ENCODE measurements at regions not wholly inside any gene's neighbourhood (a gene's known extent, or its start where the extent isn't known, plus 50 kb on each side); places are given as distances from the start of the nearest gene placed in this dataset.
A peak's percentile ranks its signal among the peaks of the same experiment; 100 is the strongest.

- Mint-ChIP-seq H3K9me3 (peaks cover 0 to 2% of the 10 kb centered on the region in 2 donors), H3K27ac (no peak overlapping the region), H3K36me3 (no peaks in the 10 kb centered on the region), H3K4me3 (no peak overlapping the region), H3K27me3 (no peaks in the 10 kb centered on the region), H3K4me1 (no peaks in the 10 kb centered on the region)
- ATAC-seq (replicated peaks) (no peak), DNase-seq (no peak)
Observed at GRCh38 chr9:28662675-28663074, 1089.4 kb upstream of the C9orf72 start.

DNA sequence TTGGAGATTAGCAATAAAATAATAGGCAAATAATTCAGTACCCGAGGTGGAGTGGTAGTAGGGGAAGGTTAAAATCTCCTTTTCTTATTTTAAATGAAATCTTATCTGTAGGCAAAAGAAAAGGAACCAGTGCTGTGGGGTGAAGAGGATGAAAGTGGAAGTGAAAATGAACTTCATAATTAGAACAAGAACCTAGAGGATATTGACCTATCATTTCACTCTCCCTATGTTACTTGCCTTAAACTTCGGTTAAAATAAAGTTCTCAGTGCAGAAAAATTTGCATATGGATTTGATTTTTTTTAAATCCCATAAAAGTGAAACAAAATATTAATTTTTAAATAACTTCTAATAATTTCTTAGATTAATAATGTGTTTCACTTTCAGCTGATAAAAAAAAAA, 1094.9 kb upstream of the C9orf72 start:
- Mint-ChIP-seq H3K4me3 (no peak overlapping the region), H3K27me3 (no peaks in the 10 kb centered on the region), H3K4me1 (no peaks in the 10 kb centered on the region), H3K36me3 (no peaks in the 10 kb centered on the region), H3K27ac (no peak overlapping the region), H3K9me3 (peaks cover 0 to 2% of the 10 kb centered on the region in 2 donors)
- ATAC-seq (replicated peaks) (no peak), DNase-seq (no peak)

DNA sequence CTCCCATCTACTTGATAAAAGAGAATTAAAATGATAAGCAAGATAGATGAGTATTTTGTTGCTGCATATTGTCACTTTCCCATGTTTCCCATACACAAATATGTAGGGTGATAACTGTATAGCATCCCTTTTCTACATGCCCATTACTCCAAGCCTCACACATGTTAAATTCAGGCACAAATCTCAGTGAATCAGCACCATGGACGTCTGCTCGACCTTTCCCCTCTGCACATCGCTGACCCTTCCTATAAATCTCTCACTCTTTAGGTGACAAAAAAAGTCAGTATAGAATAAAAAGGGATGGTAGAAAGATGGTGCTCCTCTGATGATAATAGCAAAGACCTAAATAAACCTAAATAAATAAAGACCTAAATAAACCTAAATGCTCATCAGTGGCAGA, 1097.7 kb upstream of the C9orf72 start:
- DNase-seq = no peak
- no peak for ATAC-seq (replicated peaks)
- no peaks in the 10 kb centered on the region for H3K4me1 Mint-ChIP-seq
- no peaks in the 10 kb centered on the region for H3K36me3 Mint-ChIP-seq
- no peak overlapping the region for H3K4me3 Mint-ChIP-seq
- no peaks in the 10 kb centered on the region for H3K27me3 Mint-ChIP-seq
- no peak overlapping the region for H3K27ac Mint-ChIP-seq
- H3K9me3 Mint-ChIP-seq = no peaks in the 10 kb centered on the region

- no peak for ATAC-seq (replicated peaks)
- H3K27ac Mint-ChIP-seq = no peak overlapping the region
- no peaks in the 10 kb centered on the region for H3K27me3 Mint-ChIP-seq
- H3K4me3 Mint-ChIP-seq = no peak overlapping the region
- DNase-seq = no peak
- no peaks in the 10 kb centered on the region for H3K4me1 Mint-ChIP-seq
- peaks cover 0 to 2% of the 10 kb centered on the region in 2 donors for H3K9me3 Mint-ChIP-seq
- no peaks in the 10 kb centered on the region for H3K36me3 Mint-ChIP-seq
Observed at GRCh38 chr9:28678097-28678496, 1104.8 kb upstream of the C9orf72 start.

DNA sequence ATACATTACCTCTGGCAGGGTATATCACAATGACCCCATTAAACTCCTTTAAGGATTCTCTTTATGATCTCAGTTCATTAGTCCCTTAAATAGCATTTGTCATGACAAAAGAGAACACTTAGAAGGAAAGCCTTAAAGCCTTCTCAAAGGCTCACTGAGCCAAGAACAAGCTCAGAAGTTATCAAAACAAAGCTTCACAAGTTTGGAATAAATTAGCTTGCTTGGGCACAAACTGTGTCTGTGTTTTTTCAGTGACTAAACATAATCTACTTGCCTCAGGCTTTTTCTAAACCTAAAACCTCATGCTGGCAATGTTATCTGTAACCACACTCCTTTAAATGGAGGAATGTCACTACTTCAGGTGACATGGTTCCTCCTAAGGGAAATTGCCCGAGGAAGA, 1114.9 kb upstream of the C9orf72 start:
- no peak for DNase-seq
- no peak overlapping the region for H3K27ac Mint-ChIP-seq
- H3K9me3 Mint-ChIP-seq = peaks cover 4 to 6% of the 10 kb centered on the region in 2 donors
- no peaks in the 10 kb centered on the region for H3K4me1 Mint-ChIP-seq
- no peak overlapping the region for H3K4me3 Mint-ChIP-seq
- no peak for ATAC-seq (replicated peaks)
- H3K27me3 Mint-ChIP-seq = no peaks in the 10 kb centered on the region
- no peaks in the 10 kb centered on the region for H3K36me3 Mint-ChIP-seq

GRCh38 chr9:28692012-28692411, 1118.7 kb upstream of the C9orf72 start:
- Mint-ChIP-seq H3K4me3 (no peak overlapping the region), H3K27ac (no peak overlapping the region), H3K27me3 (no peaks in the 10 kb centered on the region), H3K9me3 (peaks cover 0 to 4% of the 10 kb centered on the region in 2 donors), H3K4me1 (no peaks in the 10 kb centered on the region), H3K36me3 (no peaks in the 10 kb centered on the region)
- ATAC-seq (replicated peaks) (no peak), DNase-seq (no peak)

GRCh38 chr9:28696960-28697359, 1123.7 kb upstream of the C9orf72 start:
- no peak for ATAC-seq (replicated peaks)
- no peak for DNase-seq
- Mint-ChIP-seq H3K9me3 (peaks cover 5 to 11% of the 10 kb centered on the region in 2 donors), H3K4me3 (no peak overlapping the region), H3K4me1 (no peaks in the 10 kb centered on the region), H3K27ac (no peak overlapping the region), H3K36me3 (no peaks in the 10 kb centered on the region), H3K27me3 (no peaks in the 10 kb centered on the region)

DNA sequence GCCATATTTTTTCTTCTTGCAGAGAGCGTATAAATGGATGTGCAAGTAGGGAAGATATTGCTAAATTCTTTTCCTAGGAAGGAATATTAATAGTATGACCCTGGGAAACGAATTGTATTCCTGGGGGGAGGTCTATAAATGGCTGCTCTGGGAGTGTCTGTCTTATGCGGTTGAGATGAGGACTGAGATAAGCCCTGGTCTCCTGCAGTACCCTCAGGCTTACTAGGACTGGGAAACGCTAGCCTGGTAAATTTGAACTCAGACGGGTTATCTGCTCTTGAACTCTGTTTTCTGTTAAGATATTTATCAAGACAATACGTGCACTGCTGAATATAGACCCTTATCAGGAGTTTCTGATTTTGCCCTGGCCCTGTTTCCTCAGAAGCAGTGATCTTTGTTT, 1126.4 kb upstream of the C9orf72 start:
- no peaks in the 10 kb centered on the region for H3K36me3 Mint-ChIP-seq
- H3K27me3 Mint-ChIP-seq = no peaks in the 10 kb centered on the region
- no peak overlapping the region for H3K4me3 Mint-ChIP-seq
- H3K9me3 Mint-ChIP-seq = peaks cover 5 to 13% of the 10 kb centered on the region in 2 donors
- ATAC-seq (replicated peaks) = no peak
- DNase-seq = no peak
- no peaks in the 10 kb centered on the region for H3K4me1 Mint-ChIP-seq
- no peak overlapping the region for H3K27ac Mint-ChIP-seq

DNA sequence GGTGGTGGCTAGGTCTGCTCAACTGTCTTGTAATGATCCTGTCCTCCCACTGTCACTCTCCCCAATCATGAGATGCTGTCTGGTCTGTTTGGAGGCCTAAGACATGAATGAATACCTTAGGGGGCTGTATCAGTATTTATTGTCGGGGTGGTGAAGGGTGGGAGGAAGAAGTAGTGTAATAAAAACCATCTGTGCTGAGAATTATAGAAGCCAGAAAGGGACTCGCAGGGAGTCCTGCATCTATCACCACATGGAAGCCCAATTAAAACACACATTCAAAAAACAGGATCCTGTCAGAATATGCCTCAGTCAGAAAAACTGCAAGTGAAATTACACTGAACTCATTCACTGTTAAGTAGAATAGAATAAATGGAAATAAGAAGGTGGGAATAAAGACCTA, 1134.3 kb upstream of the C9orf72 start:
- no peak overlapping the region for H3K27ac Mint-ChIP-seq
- no peak overlapping the region for H3K4me3 Mint-ChIP-seq
- no peaks in the 10 kb centered on the region for H3K9me3 Mint-ChIP-seq
- no peaks in the 10 kb centered on the region for H3K36me3 Mint-ChIP-seq
- no peak for DNase-seq
- no peaks in the 10 kb centered on the region for H3K27me3 Mint-ChIP-seq
- ATAC-seq (replicated peaks) = no peak
- no peaks in the 10 kb centered on the region for H3K4me1 Mint-ChIP-seq

DNA sequence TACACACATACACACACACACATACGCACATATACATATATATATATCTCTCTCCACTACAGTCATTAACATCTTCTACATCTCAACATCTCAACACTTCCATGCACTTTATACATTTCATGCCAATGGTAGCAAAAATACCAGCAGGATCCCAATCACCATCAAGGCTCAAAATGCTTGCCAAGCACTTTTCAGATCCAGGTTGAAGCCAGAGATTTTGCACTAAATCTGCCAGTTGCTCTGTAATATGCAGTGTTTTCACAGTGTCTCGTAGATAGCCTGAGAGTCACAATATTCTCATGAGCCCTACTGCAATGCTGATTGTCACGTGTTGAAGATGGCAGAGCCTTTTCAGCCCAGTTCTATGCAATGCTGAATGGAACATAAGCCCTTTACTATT, 1140.9 kb upstream of the C9orf72 start:
- DNase-seq (no peak), ATAC-seq (replicated peaks) (no peak)
- Mint-ChIP-seq H3K9me3 (no peaks in the 10 kb centered on the region), H3K36me3 (no peaks in the 10 kb centered on the region), H3K27ac (no peak overlapping the region), H3K27me3 (no peaks in the 10 kb centered on the region), H3K4me1 (no peaks in the 10 kb centered on the region), H3K4me3 (no peak overlapping the region)

DNA sequence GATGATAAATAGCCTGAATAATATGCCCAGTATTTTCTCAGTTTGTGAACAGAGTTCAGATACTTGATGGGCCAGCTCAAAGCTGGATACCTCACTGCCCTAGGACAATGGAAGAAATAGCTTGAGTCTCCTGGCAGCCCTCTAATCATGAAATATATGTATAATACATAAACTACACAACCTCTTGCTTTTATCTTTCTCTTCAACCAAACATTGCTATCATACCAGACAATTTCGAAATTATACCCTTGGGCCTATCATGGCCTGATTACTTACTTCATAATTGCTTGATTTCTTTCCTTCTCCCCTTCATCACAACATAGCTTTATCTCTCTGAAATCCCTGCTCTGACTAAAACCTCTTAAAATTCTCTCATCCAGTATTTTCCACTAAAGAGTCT, 1144.9 kb upstream of the C9orf72 start:
- H3K27me3 Mint-ChIP-seq = no peaks in the 10 kb centered on the region
- H3K27ac Mint-ChIP-seq = no peak overlapping the region
- no peak for DNase-seq
- no peaks in the 10 kb centered on the region for H3K36me3 Mint-ChIP-seq
- H3K4me3 Mint-ChIP-seq = no peak overlapping the region
- no peaks in the 10 kb centered on the region for H3K4me1 Mint-ChIP-seq
- no peaks in the 10 kb centered on the region for H3K9me3 Mint-ChIP-seq
- no peak for ATAC-seq (replicated peaks)

GRCh38 chr9:28720746-28721145, 1147.5 kb upstream of the C9orf72 start:
- Mint-ChIP-seq H3K4me1 (no peaks in the 10 kb centered on the region), H3K27ac (no peak overlapping the region), H3K27me3 (no peaks in the 10 kb centered on the region), H3K4me3 (no peak overlapping the region), H3K36me3 (no peaks in the 10 kb centered on the region), H3K9me3 (no peaks in the 10 kb centered on the region)
- ATAC-seq (replicated peaks) = no peak
- DNase-seq = no peak

- Mint-ChIP-seq H3K4me1 (no peaks in the 10 kb centered on the region), H3K9me3 (peaks cover 0 to 1% of the 10 kb centered on the region in 2 donors), H3K36me3 (no peaks in the 10 kb centered on the region), H3K27me3 (no peaks in the 10 kb centered on the region), H3K4me3 (no peak overlapping the region), H3K27ac (no peak overlapping the region)
- no peak for ATAC-seq (replicated peaks)
- no peak for DNase-seq
Observed at GRCh38 chr9:28730111-28730510, 1156.8 kb upstream of the C9orf72 start.

DNA sequence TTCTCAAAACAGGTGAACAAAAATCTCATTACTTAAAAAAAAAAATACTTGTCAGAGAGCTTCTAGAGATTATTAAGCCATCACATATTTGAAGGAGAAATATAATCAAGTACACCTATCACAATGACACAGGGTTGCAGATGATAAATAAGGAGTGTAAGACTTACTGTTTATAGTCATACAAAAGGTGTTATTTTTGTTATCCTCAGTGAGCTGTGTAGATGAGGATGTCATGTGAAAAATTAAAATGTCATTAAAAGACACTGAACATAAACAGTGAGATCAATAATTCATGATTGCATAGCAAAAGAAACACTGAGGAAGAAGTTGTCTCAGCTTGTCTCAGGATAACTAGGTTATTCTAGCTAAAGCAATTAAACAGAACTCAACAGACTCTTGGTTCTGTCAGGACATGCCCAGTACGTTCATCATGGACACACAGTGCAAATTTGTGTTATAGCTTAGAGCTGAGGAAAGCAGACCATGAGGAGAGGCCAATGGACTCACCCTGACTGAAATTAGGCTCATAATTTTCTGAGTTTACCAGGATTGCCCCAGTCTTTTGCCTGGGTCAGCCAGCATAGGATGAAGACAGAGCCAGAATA, 1162.6 kb upstream of the C9orf72 start:
- peaks cover 0 to 2% of the 10 kb centered on the region in 2 donors for H3K9me3 Mint-ChIP-seq
- H3K4me3 Mint-ChIP-seq = no peak overlapping the region

GRCh38 chr9:28741459-28741858, 1168.2 kb upstream of the C9orf72 start:
- H3K36me3 Mint-ChIP-seq = no peaks in the 10 kb centered on the region
- H3K4me3 Mint-ChIP-seq = no peak overlapping the region
- H3K27me3 Mint-ChIP-seq = no peaks in the 10 kb centered on the region
- peaks cover 10 to 16% of the 10 kb centered on the region in 2 donors for H3K9me3 Mint-ChIP-seq
- no peak overlapping the region for H3K27ac Mint-ChIP-seq
- no peaks in the 10 kb centered on the region for H3K4me1 Mint-ChIP-seq
- no peak for DNase-seq
- peak in 1 of 2 donors; percentile 21 for ATAC-seq (replicated peaks)

More for the DNA sequence above, 1162.6 kb upstream of the C9orf72 start:
- H3K4me1 Mint-ChIP-seq = no peaks in the 10 kb centered on the region
- no peak overlapping the region for H3K27ac Mint-ChIP-seq
- ATAC-seq (replicated peaks) (no peak), DNase-seq (no peak)
- no peaks in the 10 kb centered on the region for H3K27me3 Mint-ChIP-seq
- H3K36me3 Mint-ChIP-seq = no peaks in the 10 kb centered on the region
